Islet precursor cell (in vitro differentiated cells): ENCODE measurements at regions not wholly inside any gene's neighbourhood (a gene's known extent, or its start where the extent isn't known, plus 50 kb on each side); places are given as distances from the start of the nearest gene placed in this dataset.
"Not testable (repeated sequence)": the region's sequence is repeated elsewhere in the genome, so short reads cannot be mapped to it uniquely, and the experiment has no call there.

ENCODE experiments used
- DNase-seq: peaks from one replicate; pipeline ENCODE4 v3.0.0-alpha.2; 2018

DNA sequence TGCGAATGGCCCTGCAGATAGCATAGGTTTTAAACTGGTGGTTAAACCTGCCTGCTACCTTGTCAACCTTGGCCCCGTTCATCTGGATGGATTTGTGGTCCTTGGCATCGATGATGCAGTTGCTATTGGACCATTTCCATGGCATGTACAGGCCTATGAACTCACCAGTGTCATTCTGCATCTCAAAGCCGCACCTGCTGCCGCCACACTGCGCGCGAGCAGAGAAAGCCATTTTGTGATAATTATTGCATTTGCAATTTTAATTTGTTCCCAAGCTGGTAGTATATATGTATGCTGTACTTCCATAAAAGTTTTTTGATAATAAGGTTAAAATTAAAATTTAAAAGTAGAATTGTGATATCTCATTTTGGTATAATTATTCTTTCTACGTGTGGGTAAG lies 94.8 kb upstream of the UXS1 start:
- no peak for DNase-seq

DNA sequence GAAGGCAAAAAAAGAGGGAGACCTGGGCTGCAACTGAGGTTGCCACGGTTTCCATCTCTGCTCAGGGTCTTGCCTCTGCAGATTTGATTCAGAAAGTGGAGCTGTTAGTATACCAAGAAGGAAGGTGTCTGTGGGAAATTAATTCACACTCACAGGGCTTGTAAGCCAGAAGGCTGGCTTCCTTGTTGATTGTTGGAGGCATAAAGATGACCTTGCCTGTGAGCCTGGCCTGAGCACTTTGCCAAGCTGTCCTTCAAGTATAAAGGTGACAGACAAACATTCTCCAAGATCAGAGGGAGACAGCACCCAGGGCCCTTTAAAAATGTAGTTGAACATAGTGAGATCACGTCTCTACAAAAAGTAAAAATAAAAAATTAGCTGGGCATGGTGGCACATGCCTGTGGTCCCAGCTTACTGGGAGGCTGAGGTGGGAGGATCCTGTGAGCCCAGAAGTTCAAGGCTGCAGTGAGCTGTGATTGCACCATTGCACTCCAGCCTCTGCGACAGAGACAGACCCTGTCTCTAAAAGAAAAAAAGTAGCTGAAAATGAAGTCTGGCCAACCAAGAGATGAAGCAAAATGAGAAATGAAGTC lies 91.2 kb upstream of the UXS1 start:
- no peak for DNase-seq

DNA sequence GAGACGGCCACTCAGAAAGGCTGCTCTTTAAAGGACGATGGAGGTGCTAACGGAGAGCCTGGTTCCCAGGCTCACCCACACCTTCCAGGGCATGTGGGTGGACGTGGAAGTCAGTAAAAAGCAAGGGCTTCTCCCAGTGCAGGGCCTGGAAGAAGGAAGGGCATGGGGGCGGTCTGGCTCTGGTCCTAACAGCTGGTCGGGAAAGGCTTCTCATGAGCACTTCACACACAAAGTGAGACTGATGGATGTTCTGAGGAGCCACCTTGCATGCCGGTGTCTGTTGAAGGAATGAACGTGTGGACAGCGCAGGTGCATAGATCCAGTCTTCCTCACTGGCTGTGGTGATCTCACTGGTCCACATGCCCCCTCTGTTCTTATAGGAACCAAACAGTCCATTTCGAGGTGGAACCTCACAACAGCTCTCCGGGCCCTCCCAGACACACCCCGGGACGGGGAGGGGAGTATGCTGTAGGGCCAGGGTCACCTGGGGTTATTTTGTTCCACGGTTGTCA lies 90.6 kb upstream of the UXS1 start:
- DNase-seq = no peak

DNA sequence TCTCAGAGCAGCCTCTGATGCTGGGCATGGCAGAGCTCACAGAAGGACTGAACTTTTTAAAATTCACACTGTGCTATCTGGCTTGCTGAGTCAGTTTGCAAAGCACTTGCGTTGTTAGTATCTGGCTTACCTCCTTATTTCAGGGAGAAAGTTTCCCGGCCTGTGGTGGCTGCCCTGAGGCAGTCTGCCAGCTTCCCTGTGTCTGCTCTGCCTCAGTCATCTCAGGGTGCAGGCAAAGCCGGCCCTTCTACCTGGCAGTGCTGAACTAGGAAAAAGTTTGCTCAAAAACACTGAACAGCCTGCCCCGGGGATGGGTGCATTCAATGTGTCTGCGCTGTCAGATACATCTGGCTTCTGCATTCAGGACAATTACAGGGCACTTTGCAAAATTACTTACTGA lies 90.2 kb upstream of the UXS1 start:
- peak; percentile 94 for DNase-seq

DNA sequence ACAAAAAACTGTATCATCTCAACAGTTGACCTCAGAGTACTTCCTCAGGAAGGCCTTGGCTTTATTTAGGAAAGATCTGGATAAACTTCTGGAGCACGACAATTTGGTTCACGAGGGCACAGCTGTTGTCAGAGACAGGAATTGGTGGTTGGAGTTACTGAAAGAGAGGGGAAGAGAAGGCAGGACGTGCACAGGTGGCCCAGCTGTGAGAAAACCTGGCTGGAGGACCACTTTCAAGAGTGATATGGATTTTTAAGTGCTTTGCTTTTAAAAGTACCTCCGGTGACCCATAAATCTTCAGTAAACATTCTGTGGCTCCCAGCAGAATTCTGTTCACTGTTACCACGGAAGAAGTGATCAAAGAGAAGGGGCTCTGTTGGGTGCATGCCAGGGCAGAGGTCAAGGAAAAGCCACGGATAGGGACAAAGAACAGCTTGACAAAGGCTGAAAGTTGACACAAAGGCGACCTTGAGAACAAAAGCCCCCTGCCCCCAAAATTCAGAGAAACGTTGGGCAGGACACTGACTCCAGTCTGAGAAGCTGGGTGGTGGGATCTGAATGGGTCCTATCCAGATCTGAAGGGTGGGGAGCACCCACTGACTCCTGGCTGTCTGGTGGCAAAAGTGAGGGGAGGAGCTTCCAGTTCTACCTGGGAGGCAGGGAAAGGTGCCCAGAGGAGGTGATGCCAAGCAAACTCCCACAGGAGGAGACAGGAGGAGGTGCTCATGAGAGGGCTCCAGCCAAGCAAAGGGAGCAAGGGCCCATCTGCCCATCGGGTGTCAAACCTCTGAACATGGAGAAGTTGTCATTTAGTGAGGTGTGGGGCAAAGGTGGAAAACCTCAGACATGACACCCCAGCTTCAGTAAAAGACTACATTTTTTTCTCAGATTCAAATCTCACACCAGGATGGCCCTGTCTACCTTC lies 89.4 kb upstream of the UXS1 start:
- not testable (repeated sequence) for DNase-seq

DNA sequence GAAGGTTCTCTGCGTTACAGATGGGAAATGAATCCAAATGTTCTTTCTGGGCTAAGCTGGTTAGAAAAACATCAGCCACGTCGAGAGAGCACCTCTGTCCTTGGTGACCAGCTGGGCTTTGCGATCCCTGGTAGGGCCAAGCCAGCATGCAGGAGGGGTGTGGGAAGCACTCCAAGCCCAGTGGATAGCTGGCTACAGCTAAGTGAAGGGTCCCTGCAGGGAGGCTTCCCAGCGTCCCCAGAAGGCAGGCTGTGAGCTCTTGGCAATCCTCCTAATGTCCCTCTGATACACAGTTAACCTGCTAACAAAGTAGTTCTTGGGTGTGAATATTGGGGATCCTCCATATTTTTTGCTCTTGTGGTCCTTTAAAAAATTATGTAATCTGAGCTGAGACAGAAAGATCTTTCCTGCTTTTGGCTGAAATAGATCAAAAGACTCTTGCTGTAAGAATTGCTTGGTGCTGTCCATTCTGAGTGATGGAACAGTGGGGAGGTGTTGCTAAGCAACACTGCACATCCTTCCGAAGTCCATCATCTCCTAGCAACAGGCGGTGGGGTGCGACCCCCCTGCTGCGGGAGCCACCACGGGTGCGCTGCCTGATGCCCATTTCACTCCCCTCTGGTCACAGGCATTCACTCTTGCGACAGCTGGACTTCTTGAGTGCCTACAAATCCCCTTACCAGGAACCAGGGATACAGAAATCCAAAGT lies 88.5 kb upstream of the UXS1 start:
- DNase-seq = no peak

DNA sequence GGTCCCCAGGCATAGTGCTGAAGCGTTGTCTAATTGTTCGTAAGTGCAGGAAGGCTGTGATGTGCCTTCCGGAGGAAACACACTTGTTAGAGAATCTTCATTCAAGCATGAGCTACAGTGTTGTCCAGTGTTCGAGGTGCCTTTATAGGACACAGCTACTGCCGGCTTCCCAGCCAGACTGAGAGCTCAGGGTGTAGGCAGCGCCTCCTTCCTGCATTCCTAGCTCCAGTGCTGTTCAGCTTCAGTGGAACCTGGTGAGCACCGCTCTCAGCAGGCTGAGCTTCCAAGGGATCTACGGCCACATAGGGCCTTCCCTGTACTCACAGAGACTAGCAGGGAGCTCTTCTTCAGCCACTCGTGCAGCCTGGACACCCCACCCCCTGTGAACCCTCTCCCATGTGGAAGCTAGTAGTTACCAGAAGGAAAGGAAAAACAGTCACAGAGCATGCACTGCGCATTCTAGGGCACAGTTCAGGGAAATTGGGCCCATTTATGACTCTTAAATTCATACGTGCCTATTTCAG lies 87.9 kb upstream of the UXS1 start:
- DNase-seq = not testable (repeated sequence)

DNA sequence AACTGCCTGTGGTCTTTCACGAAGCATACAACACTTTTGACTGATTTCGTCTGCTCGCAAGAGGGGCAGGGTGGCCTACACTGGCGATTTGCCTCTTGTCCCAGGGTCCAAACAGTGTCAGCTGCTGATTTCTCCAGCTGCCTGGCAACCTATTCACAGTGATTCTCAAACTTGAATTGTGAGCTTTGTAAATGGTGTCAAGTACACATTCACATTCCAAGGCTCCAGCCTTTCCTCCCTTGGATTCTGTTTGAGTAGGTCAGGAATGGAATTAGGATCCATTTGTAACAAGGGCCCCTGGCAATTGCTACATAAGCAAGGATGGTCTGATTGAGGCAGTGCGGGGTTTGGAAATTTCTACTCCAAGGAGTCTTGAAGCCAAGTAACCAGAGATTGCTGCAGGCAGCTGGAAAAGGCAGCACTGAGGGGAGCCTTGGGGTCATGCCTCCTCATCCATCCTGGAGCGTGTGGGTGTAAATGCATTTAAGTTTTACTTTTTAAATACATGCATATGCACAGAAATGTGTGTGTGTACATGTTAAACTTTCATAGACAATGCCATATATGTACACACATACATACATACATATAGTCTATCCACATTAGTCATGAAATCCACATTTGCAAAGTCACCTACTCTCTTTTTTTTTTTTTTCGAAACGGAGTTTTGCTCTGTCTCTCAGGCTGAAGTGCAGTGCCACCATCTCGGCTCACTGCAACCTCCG lies 86.8 kb upstream of the UXS1 start:
- DNase-seq = no peak

DNA sequence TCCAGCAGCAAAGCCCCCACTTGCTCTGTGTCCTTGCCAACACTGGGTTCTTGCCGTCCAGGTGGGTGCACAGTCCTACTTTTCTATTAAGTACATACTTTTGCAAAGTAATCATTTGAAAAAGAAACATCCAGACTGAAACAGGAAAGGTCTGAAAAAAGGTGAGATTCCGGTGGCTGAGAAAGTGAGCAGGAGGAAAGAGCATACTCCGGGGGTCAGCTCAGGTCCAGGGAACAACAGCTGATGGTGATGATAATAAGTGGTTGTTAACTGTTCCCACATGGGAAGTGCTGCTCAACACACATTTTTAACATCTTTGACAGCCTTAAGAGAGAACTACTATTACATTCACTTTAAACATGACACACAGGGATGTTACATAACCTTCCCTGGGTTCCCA lies 86.1 kb upstream of the UXS1 start:
- DNase-seq = no peak

DNA sequence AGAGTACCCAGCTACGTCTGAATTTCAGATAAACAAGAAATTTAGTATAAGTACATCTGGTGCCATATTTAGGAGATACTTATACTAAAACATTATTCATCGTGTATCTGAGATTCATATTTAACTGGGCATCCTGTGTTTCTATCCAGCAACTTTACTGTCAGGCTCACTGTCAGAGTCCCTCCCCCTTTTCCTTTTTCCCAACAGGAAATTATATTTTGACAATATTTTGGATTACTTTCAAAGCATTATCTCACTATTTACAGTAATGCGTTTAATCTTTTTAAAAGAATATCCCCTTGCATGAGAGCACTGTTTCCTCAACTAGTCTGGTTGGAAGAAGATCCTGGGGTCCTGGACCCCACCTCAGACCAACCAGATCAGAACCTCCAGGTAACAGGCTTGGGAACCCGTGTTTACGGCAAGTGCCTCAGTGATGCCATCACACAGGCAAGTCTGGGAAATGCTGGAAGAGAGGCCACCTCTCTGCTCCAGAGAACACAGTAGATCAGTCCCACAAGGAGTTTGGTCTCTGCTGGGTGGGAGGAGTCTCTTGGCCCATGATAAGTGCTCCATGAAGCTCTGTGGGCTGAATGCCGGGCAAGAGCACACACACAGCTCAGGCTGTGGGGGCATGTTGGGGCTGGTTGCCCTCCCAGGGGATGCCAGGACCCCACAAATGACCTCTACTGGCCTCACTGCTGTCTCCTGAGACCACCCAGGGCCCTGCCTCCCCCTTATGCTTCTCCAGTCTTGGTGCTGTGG lies 84.2 kb upstream of the UXS1 start:
- DNase-seq = no peak

DNA sequence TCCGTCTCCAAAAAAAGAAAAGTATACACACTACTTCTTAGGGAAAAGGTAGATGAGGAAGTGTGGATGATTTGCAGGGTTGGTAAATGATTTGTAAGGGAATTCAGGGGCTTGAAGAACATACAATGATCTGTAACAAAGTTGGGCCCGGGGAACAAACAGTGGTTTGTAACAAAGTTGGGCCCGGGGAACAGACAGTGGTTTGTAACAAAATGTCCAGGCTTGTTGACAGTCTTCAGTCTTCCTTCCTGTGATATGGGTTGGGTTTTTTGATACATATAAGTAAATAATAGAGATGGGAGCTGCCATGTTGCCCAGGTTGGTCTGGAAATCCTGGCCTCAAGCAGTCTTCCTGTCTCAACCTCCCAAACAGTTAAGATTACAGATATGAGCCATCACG lies 83.3 kb upstream of the UXS1 start:
- no peak for DNase-seq

DNA sequence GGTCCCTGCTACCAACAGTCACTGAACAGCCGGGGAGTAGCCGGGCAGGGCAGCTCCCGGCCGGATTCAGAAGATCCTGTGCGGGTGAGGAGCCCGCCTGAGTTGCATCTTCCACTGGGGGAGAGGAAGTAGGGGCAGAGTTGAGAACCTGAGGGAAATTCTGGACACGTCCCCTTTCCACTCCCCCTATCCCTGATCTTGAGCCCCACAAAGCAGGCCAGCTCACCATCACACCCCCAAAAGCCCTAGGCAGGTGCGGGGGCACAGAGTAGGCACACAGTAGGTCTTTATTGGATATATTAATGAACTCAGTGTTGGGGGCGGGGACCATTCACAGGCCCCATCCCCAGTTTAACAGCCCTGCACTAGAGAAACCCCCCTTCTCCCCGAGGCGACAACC lies 81.9 kb upstream of the UXS1 start:
- no peak for DNase-seq

DNA sequence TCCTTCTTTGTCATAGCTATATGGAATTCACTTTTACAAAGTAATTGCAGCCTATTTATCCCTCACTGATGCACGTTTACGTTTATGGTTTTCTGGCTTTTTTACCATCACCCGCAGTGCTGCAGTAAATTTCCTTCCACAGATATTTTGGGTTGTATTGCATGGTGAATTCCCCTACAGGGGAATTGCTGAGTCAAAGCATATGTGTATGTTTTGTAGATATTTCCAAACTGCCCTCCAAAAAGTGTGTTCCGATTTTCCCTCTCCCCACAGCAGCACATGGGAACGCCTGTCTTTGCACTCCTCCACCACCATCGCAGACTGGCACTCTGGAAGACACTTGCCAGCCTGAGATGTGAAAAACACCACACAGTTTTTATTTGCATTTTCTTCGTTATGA lies 80.6 kb upstream of the UXS1 start:
- DNase-seq = no peak

DNA sequence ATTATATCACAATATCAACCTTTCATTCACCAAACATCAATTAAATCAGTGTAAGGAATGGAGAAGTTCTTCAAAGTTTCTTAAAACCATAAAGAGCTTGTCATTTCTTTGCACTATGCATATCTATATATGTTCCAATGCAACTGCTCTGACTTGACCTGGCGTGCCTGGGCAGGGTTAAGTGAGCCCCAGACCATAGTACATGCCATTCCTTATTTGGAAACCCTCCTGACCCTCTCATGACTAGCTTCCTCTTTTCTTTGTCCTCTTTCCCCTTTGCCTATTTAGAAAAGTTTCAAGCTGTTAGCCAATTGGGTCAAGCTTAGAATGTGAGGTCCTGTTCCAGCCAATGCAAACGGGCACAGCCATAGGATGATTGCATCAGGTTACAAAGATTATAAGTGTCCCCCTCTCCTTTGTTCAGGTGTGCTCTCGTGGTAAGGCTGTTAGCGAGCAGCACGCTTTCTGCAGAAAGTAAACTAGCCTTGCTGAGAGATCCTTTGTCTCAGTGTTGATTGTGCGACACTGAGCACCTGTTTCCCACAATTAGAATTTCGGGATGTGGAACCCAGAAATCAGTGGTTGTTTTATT lies 78.2 kb upstream of the UXS1 start:
- no peak for DNase-seq

DNA sequence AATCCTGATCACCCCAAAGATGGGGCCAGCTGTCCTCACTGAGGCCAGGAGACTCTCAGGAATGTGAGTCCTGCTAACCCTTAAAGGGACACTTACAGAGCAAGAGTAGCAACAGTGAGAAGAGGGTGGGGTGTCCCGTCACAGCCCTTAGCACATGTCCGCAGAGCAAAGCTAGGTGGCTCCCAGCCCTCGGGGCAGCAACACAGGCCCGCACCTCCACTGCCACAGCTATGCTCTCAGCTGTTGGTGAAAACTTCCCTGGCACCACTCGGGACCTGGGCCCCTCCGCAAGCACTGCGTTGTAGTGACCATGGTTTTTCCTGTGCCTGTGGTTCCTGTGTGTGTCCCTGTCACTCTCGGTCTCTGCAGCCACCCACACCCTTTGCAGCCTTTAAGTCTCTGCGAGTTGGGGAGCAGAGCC lies 76.4 kb upstream of the UXS1 start:
- DNase-seq = no peak

DNA sequence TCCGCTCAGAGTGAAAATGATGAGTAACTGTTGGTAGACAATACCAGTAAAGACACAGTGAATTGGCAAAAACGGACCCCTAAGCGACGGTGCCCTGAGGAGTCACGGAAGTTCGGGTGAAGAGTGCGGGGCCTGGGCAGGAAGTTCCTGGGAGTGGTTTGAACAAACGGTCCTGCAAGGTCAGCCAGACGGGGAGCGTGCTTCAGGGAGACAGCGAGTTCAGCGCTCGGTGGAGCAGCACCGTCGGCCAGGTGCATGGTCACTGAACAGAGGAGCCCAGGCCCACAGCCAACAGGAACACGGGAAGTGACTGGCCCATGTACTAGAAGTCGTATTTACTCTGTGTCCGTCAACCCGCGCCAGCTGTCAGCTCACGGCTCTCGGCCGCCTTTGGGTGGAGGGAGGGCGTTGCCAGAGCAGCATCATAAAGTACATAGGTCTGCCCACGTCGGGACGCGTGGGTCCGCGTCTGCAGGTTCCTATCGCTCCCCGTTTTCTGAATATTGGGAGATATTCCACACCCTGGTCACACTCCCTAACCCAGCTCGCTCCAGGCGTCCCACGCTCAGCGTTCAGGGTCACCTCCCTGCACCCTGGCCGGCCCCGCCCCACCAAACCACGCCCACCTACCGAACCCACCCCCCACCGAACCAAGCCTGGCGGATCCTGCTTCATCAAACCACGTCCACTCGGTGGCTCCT lies 75.6 kb upstream of the UXS1 start:
- no peak for DNase-seq

DNA sequence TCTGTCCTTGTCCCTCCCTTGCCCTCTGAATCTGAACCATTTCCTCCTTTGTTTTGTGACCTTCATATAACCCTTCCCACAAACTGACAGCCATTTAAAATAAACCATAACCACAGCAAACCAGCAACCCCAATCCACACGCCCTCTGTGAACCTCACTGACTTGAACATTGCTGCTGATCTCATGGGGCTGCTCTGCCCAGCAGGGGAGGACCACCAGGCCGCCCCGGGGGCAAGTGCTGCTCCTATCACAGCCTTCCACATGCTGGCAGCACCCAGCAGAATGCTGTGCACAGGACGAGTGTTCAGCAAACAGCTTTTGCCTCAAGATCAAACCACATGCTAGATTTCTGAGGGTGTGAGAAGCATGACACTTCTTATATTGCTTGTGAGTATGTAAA lies 73.9 kb upstream of the UXS1 start:
- no peak for DNase-seq

DNA sequence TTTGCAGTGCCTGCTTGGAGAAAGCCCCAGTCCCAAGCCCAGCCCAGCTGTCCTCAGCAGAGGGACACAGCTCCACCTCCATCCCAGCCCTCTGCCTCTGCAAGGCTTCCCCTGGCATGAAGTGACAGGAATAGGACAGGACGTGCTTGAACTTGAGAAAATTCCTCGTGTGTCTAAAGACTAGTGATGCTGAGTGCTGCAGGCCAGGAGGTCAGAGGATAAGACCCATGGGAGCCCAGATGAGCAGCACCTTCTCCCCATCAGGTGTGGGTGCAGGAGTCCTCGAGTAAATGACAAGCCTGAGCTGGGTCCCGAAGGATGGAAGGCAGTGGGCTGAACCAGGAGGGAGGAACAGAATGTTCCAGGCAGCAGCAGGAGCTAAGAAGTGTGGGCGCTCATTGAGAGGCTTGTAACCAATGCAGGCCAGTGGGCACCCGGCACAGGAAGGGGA lies 67.8 kb upstream of the UXS1 start:
- DNase-seq = peak; percentile 40

DNA sequence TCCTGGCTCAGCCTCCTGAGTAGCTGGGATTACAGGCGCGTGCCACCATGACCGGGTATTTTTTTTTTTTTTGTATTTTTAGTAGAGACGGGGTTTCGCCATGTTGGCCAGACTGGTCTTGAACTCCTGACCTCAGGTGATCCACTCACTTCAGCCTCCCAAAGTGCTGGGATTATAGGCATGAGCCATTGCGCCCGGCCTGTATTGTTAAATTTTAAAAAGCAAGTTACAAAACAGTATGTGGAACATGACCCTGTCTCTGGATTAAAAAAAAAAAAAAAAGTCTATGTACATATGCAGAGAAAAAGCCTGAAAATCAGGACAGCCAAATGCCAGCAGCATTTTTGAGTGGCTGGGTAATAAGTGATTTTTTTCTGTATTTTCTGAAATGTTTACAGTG lies 64.8 kb upstream of the UXS1 start:
- DNase-seq = not testable (repeated sequence)

DNA sequence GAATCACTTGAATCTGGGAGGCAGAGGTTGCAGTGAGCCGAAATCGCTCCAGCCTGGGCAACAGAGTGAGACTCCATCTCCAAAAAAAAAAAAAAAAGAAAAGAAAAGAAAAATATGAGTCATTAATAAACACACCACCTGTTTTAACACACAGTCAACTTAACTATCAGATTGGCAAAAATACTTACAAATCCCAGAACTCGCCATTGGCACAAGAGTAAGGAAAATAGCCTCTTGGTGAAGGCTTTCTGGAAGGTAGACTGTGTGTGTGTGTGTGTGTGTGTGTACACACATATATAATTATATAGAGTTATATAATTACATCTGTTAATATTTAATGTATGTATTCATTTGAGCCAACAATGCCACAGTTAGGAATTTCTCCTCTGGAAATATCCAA lies 63.7 kb upstream of the UXS1 start:
- DNase-seq = no peak

DNA sequence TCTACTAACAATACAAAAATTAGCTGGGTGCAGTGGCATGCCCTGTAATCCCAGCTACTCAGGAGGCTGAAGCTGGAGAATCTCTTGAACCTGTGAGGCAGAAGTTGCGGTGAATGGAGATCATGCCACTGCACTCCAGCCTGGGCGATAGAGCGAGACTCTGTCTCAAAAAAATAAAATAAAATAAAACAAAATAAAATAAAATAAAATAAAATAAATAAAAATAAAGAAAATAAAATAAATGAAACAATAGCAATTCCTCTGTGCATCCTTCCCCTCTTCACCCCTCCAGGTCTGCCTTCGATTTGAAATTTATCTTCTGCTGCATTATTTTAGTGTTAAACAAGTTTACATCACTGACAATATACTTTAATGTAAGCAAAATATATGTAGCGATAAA lies 63.0 kb upstream of the UXS1 start:
- DNase-seq = no peak
